SK-N-SH treated with all-trans-retinoic acid at 6 μM for 48 hours (cell line): ENCODE measurements at regions not wholly inside any gene's neighbourhood (a gene's known extent, or its start where the extent isn't known, plus 50 kb on each side); places are given as distances from the start of the nearest gene placed in this dataset.

ENCODE experiments used
- CSDC2 ChIP-seq: fragments of 250-450 bp; sonication (Bioruptor Pico); IDR thresholded peaks from 2 replicates; pipeline ENCODE4 v1.5.0; 2020; ENCODE audit warnings: mild to moderate bottlenecking, moderate library complexity
- PATZ1 ChIP-seq: fragments of 250-450 bp; sonication (Bioruptor Pico); IDR thresholded peaks from 2 replicates; pipeline ENCODE4 v1.8.0; 2020; ENCODE audit warnings: mild to moderate bottlenecking, moderate library complexity, borderline replicate concordance
- TSHZ2 ChIP-seq: fragments of 250-450 bp; sonication (Bioruptor Pico); IDR thresholded peaks from 2 replicates; pipeline ENCODE4 v1.5.0; 2020; ENCODE audit warnings: mild to moderate bottlenecking, moderate library complexity
- ZFP3 ChIP-seq: fragments of 250-450 bp; sonication (Bioruptor Pico); IDR thresholded peaks from 2 replicates; pipeline ENCODE4 v1.5.0; 2020; ENCODE audit warnings: mild to moderate bottlenecking, moderate library complexity
- ZFP30 ChIP-seq: fragments of 450-650 bp; formaldehyde crosslinking; IDR thresholded peaks from 2 replicates; pipeline ENCODE4 v1.5.0; 2022; ENCODE audit warnings: mild to moderate bottlenecking, moderate library complexity
- ZNF70 ChIP-seq: fragments of 450-650 bp; formaldehyde crosslinking; IDR thresholded peaks from 2 replicates; pipeline ENCODE4 v1.5.0; 2020; ENCODE audit warnings: mild to moderate bottlenecking, moderate library complexity

DNA sequence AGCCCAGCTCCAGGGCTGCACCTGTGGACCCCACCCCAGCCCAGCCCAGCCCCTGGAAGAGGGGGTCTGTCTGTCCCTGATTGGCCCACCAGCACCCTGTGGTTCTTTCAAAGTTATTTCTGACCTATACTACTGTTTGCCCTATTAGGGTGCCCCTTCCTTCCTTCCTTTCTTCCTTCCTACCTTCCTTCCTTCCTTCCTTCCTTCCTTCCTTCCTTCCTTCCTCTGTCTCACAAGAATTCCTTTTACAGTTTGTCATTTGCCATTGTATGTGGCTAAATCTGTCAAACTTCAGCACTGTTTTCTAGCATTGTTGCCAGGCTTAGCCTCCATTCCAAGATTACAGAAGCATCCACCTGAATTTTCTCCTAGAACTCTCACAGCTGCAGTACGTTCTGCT, 66.9 kb downstream of the KLF15 start:
- TF ChIP-seq PATZ1 (CRISPR knock-in tag) (no peak), ZNF70 (CRISPR knock-in tag) (no peak), TSHZ2 (CRISPR knock-in tag) (no peak), ZFP3 (CRISPR knock-in tag) (no peak), CSDC2 (CRISPR knock-in tag) (no peak), ZFP30 (CRISPR knock-in tag) (no peak)
